B cell (primary cell): ENCODE measurements at regions not wholly inside any gene's neighbourhood (a gene's known extent, or its start where the extent isn't known, plus 50 kb on each side); places are given as distances from the start of the nearest gene placed in this dataset.

Experiments used
- ATAC-seq: fragments of 200-7000 bp; cut with Tn5 transposase; one replicate; pipeline ENCODE4 v1.10.0; 2021; ENCODE audit warnings: low read depth, mild to moderate bottlenecking, moderate number of reproducible peaks, moderate library complexity
- CTCF ChIA-PET: fragments of 350-600 bp; sonication (Branson Sonifier 250); formaldehyde crosslinking; loops from one replicate; lab custom pipeline; 2021; ENCODE audit warnings: antibody characterized with exemption, inconsistent platforms; lab: Charles Lee
- POLR2A ChIA-PET: fragments of 350-600 bp; sonication (Branson Sonifier 250); formaldehyde crosslinking; loops from one replicate; lab custom pipeline; 2021; ENCODE audit warnings: antibody characterized with exemption; lab: Charles Lee
- DNase-seq: peaks from one replicate; pipeline ENCODE4 v3.0.0; 2013
- H2AFZ ChIP-seq: 2 replicates; pipeline ENCODE4 v1.6.1; 2012; ENCODE audit warnings: mild to moderate bottlenecking, low read depth, low read length; ENCODE audit not compliant: insufficient read depth, poor library complexity, severe bottlenecking
- H3K27ac ChIP-seq, 2 donors: 1 replicate in 1 of 2; 2 replicates in 1 of 2; pipeline ENCODE4 v1.5.1; 2012 to 2013; ENCODE audit warnings: low read length in 2 of 2, mild to moderate bottlenecking in 2 of 2, moderate library complexity in 1 of 2
- H3K27me3 ChIP-seq, 4 experiments: fragments of 200-600 bp in 1 of 4; sonication (generic) in 1 of 4; replicated peaks in 1 of 4; 1 replicate in 2 of 4; 2 replicates in 2 of 4; pipeline versions ENCODE4 v1.6.1 to v1.7.0; 2013 to 2016; ENCODE audit warnings: low read length in 3 of 4, mild to moderate bottlenecking in 2 of 4, mixed read lengths in 1 of 4, moderate library complexity in 1 of 4; ENCODE audit not compliant: insufficient read depth in 4 of 4, control insufficient read depth in 3 of 4; ENCODE audit errors: control extremely low read depth in 1 of 4
- H3K36me3 ChIP-seq, 2 experiments: replicated peaks in 1 of 2; 1 replicate in 1 of 2; 2 replicates in 1 of 2; pipeline versions ENCODE4 v1.6.1 to v1.7.1; 2013; ENCODE audit warnings: low read length in 1 of 2; ENCODE audit not compliant: insufficient read depth in 2 of 2, control insufficient read depth in 1 of 2; ENCODE audit errors: control extremely low read depth in 1 of 2, extremely low read depth in 1 of 2
- H3K4me1 ChIP-seq, 2 donors: fragments of 200-600 bp in 1 of 2; sonication (generic) in 1 of 2; 1 replicate in 1 of 2; 2 replicates in 1 of 2; pipeline versions ENCODE4 v1.5.1 to v1.6.1; 2013 to 2017; ENCODE audit warnings: low read length in 2 of 2; ENCODE audit not compliant: control insufficient read depth in 2 of 2, insufficient read depth in 2 of 2
- H3K4me2 ChIP-seq: replicated peaks from 2 replicates; pipeline ENCODE3; 2012; ENCODE audit warnings: mild to moderate bottlenecking, low read depth, low read length; ENCODE audit not compliant: poor library complexity, severe bottlenecking
- H3K4me3 ChIP-seq, 5 experiments: fragments of 200-600 bp in 1 of 5; sonication (generic) in 1 of 5; 1 replicate in 3 of 5; 2 replicates in 2 of 5; pipeline versions ENCODE4 v1.5.1 to v1.7.0; 2011 to 2016; ENCODE audit warnings: low read length in 4 of 5, mild to moderate bottlenecking in 4 of 5, low read depth in 2 of 5, control low read depth in 1 of 5, moderate library complexity in 1 of 5; ENCODE audit not compliant: insufficient read depth in 1 of 5; ENCODE audit errors: control extremely low read depth in 1 of 5, extremely low read depth in 1 of 5
- H3K79me2 ChIP-seq: fragments of 200-600 bp; sonication (generic); one replicate; pipeline ENCODE4 v1.6.0; 2016; ENCODE audit warnings: low read length; ENCODE audit not compliant: control insufficient read depth, insufficient read depth
- H3K9ac ChIP-seq: fragments of 200-600 bp; sonication (generic); 2 replicates; pipeline ENCODE4 v1.6.1; 2017; ENCODE audit warnings: mild to moderate bottlenecking, low read length, moderate library complexity
- H3K9me3 ChIP-seq, 3 donors: one replicate each; pipeline versions ENCODE4 v1.6.1 to v1.7.1; 2013; ENCODE audit warnings: low read length in 2 of 3; ENCODE audit not compliant: control insufficient read depth in 2 of 3, insufficient read depth in 1 of 3; ENCODE audit errors: control extremely low read depth in 1 of 3
- H4K20me1 ChIP-seq: 2 replicates; pipeline ENCODE4 v1.6.0; 2012; ENCODE audit warnings: mild to moderate bottlenecking, low read length; ENCODE audit not compliant: insufficient read depth, control insufficient read depth, poor library complexity, severe bottlenecking
- H3K27ac Mint-ChIP-seq: one replicate; pipeline ENCODE4 v1.8.0; 2021; ENCODE audit warnings: mixed read lengths
- H3K27me3 Mint-ChIP-seq: one replicate; pipeline ENCODE4 v1.8.0; 2021; ENCODE audit warnings: mixed read lengths
- H3K4me1 Mint-ChIP-seq: one replicate; pipeline ENCODE4 v1.8.0; 2021; ENCODE audit warnings: mixed read lengths
- H3K4me3 Mint-ChIP-seq: one replicate; pipeline ENCODE4 v1.8.0; 2021; ENCODE audit warnings: mixed read lengths
- H3K9me3 Mint-ChIP-seq: one replicate; pipeline ENCODE4 v1.8.0; 2022; ENCODE audit warnings: mixed read lengths; ENCODE audit not compliant: insufficient read depth
- EZH2 ChIP-seq: IDR thresholded peaks from 2 replicates; pipeline ENCODE4 v1.6.1; 2012; ENCODE audit warnings: borderline replicate concordance, low read depth, mild to moderate bottlenecking, moderate library complexity, low read length; ENCODE audit not compliant: insufficient read depth, poor library complexity, severe bottlenecking
- WGBS: methylation state at CpG from one replicate; pipeline ENCODE4 v1.1.5; 2013; ENCODE audit warnings: missing lambda C conversion rate; ENCODE audit not compliant: insufficient coverage; 5-methylcytosine and 5-hydroxymethylcytosine counted together
- intact Hi-C: fragments of 100-400 bp; cut with micrococcal nuclease; formaldehyde crosslinking; loops from one replicate; pipeline ENCODE4 v1.10.0; 2022
- TF ChIP-seq, protein P1 (sequence below): fragments of 200-600 bp; IDR thresholded peaks from one replicate; pipeline ENCODE4 v1.8.0; 2022; ENCODE audit warnings: antibody characterized with exemption, mild to moderate bottlenecking

DNA sequence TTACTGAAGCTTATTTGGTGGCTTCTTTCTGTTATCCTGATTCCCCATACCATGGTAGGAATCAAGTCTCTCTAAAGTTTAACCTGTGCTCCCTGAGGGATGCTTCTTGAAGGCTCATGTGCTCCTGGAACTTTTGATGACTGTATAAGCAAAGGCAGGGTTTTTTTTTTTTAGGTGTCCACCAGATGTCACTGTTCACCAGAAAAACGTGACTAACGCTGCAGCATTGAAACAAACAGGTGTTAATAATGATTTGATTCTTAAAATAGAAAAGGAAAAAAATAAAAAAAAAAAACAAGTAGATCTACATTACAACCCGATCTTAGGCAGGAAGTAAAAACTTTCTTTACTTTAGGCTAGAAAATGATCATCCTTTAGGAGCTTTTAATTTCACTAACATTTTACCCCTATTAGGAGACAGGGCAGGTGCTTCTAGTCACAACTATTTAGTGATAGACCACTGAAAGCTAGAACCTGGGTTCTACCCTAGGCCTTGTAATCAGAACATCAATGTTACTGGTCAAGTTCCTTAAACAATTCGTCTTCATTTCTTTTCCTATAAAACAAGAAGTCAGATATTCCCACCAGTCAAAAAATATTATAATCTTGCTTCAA lies 223.0 kb downstream of the PLA2G4A start:
- Histone ChIP-seq H3K4me2 (no peak overlapping the region), H3K9ac (no peak overlapping the region), H3K36me3 (no peaks in the 10 kb centered on the region), H2AFZ (no peak overlapping the region), H3K4me3 (no peak overlapping the region), H3K27ac (no peak overlapping the region), H3K9me3 (no peaks in the 10 kb centered on the region), H3K79me2 (no peaks in the 10 kb centered on the region), H3K27me3 (no peaks in the 10 kb centered on the region), H3K4me1 (no peaks in the 10 kb centered on the region), H4K20me1 (no peaks in the 10 kb centered on the region)
- H3K4me3 Mint-ChIP-seq, result no peak overlapping the region
- no peak overlapping the region for H3K27ac Mint-ChIP-seq
- peak; percentile 28 for ATAC-seq
- CTCF ChIA-PET, result interaction anchor here (0.5 to 1.5 kb wide), 7 partner anchors 13 to 94 kb away, joined by 3 to 7 read pairs (median 4); no protein-coding TSS in a partner anchor
- intact Hi-C loops, result no loop called here
- no peaks in the 10 kb centered on the region for H3K4me1 Mint-ChIP-seq
- H3K27me3 Mint-ChIP-seq, result no peaks in the 10 kb centered on the region
- H3K9me3 Mint-ChIP-seq, result no peaks in the 10 kb centered on the region
- DNase-seq, result peak; percentile 37
- POLR2A ChIA-PET, result no interaction called here
- TF ChIP-seq, protein P1, sequence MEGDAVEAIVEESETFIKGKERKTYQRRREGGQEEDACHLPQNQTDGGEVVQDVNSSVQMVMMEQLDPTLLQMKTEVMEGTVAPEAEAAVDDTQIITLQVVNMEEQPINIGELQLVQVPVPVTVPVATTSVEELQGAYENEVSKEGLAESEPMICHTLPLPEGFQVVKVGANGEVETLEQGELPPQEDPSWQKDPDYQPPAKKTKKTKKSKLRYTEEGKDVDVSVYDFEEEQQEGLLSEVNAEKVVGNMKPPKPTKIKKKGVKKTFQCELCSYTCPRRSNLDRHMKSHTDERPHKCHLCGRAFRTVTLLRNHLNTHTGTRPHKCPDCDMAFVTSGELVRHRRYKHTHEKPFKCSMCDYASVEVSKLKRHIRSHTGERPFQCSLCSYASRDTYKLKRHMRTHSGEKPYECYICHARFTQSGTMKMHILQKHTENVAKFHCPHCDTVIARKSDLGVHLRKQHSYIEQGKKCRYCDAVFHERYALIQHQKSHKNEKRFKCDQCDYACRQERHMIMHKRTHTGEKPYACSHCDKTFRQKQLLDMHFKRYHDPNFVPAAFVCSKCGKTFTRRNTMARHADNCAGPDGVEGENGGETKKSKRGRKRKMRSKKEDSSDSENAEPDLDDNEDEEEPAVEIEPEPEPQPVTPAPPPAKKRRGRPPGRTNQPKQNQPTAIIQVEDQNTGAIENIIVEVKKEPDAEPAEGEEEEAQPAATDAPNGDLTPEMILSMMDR, result peak; percentile 68
- TF ChIP-seq EZH2, result no peak
- no CpG with 5 or more reads among the region's 4 CpGs for WGBS

DNA sequence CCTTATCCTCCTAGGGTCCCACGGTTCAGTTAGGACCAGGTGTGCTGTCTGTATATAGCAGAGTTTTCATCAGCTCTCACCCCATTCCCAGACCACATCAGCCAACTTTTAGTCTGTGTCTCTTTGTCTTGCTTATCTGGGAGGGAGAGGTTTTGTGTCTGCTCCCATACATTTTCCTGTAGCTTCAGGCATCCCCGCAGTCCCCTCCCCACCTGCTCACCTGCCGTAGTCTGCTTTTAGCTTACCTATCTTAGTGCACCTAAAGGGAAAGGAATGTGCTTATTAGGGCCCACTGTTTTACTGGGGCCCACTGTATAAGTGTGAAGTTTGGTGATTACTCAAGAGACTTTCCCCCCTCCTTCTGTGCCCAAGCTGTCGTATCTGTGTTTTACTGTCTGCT lies 225.1 kb downstream of the PLA2G4A start:
- ChIA-PET CTCF (interaction anchor here (0.6 to 0.7 kb wide), 2 partner anchors 81 to 575 kb away, joined by 3 read pairs; no protein-coding TSS in a partner anchor), POLR2A (no interaction called here)
- no CpG with 5 or more reads among the region's 4 CpGs for WGBS
- H3K36me3 ChIP-seq, result no peaks in the 10 kb centered on the region
- H3K27ac ChIP-seq, result no peak overlapping the region
- no peaks in the 10 kb centered on the region for H3K27me3 Mint-ChIP-seq
- no peaks in the 10 kb centered on the region for H3K4me1 ChIP-seq
- no peaks in the 10 kb centered on the region for H3K9me3 ChIP-seq
- H3K27me3 ChIP-seq, result no peaks in the 10 kb centered on the region
- H3K4me2 ChIP-seq, result no peak overlapping the region
- DNase-seq (no peak), ATAC-seq (no peak)
- H3K9me3 Mint-ChIP-seq, result no peaks in the 10 kb centered on the region
- H3K9ac ChIP-seq, result no peak overlapping the region
- TF ChIP-seq EZH2, result no peak
- TF ChIP-seq, protein P1, result no peak
- no peak overlapping the region for H3K4me3 ChIP-seq
- H4K20me1 ChIP-seq, result no peaks in the 10 kb centered on the region
- H3K4me3 Mint-ChIP-seq, result no peak overlapping the region
- no peak overlapping the region for H2AFZ ChIP-seq
- intact Hi-C loops, result no loop called here
- H3K4me1 Mint-ChIP-seq, result no peaks in the 10 kb centered on the region
- H3K79me2 ChIP-seq, result no peaks in the 10 kb centered on the region
- no peak overlapping the region for H3K27ac Mint-ChIP-seq
